WERI-Rb-1 (cell line): ENCODE measurements at regions not wholly inside any gene's neighbourhood (a gene's known extent, or its start where the extent isn't known, plus 50 kb on each side); places are given as distances from the start of the nearest gene placed in this dataset.

Experiments
- DNase-seq: peaks from one replicate; pipeline ENCODE4 v3.0.0-alpha.2; 2020
- H3K27ac ChIP-seq: fragments of 250-450 bp; sonication (Bioruptor Pico); 2 replicates; pipeline ENCODE4 v1.5.1; 2020; ENCODE audit warnings: mild to moderate bottlenecking, moderate library complexity
- H3K27me3 ChIP-seq: fragments of 250-450 bp; sonication (Bioruptor Pico); 2 replicates; pipeline ENCODE4 v1.5.1; 2021; ENCODE audit warnings: mild to moderate bottlenecking, low read depth, moderate library complexity; ENCODE audit not compliant: insufficient read depth, severe bottlenecking
- H3K36me3 ChIP-seq: fragments of 250-450 bp; sonication (Bioruptor Pico); 2 replicates; pipeline ENCODE4 v1.5.1; 2020; ENCODE audit warnings: mild to moderate bottlenecking, moderate library complexity
- H3K4me3 ChIP-seq: 2 replicates; pipeline ENCODE4 v1.5.1; 2011; ENCODE audit warnings: low read depth, mild to moderate bottlenecking, control low read depth, low read length
- H3K9me3 ChIP-seq: fragments of 250-450 bp; sonication (Bioruptor Pico); 2 replicates; pipeline ENCODE4 v1.5.1; 2021; ENCODE audit warnings: mild to moderate bottlenecking, moderate library complexity; ENCODE audit not compliant: severe bottlenecking
- CTCF ChIP-seq: IDR thresholded peaks from 2 replicates; pipeline ENCODE4 v1.5.1; 2011; ENCODE audit warnings: low read depth, mild to moderate bottlenecking, control low read depth, inconsistent platforms, low read length

- H3K27ac ChIP-seq = no peak overlapping the region
- no peak overlapping the region for H3K4me3 ChIP-seq
- no peak for DNase-seq
- H3K36me3 ChIP-seq = no peaks in the 10 kb centered on the region
- no peak for TF ChIP-seq CTCF
- H3K9me3 ChIP-seq = no peaks in the 10 kb centered on the region
- no peaks in the 10 kb centered on the region for H3K27me3 ChIP-seq
Observed at GRCh38 chr4:60617731-60618130, 582.4 kb upstream of the ADGRL3 start.

DNA sequence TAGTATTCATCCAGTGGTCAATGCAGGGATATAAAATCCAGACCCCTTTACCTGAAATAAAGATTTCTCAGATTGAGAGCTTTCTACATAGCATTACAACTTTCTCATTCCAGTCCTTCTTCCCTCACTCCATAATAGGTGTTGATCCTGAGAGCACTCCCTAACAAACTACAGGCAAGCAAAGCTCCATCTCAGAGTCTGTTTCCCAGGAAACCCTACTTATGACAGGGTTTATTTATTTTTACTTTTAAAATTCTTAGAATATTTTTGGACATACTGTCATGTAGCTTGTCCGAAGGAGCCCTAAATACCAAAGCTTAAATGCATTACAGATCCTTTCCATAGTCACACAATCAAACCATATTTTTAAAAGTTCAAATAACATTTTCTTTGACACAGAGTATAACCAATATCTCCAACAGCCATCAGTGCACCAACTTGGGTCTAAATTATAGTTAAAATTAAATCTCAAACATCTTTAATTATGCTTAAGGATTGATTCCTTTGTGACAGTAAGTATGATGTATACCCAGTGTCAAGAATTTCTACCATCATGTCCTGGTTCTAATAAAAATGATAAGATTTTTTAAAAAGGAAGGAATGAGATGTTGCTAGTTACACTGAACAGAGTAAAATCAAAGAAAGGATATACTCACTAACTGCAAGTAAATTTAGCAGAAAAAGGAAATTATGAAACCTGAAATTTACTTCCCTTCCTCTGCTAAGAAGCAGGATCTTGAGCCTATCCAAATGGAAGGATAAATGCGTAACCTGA lies 580.4 kb upstream of the ADGRL3 start:
- no peak for DNase-seq
- Histone ChIP-seq H3K27ac (no peak overlapping the region), H3K36me3 (no peaks in the 10 kb centered on the region), H3K9me3 (no peaks in the 10 kb centered on the region), H3K27me3 (no peaks in the 10 kb centered on the region), H3K4me3 (no peak overlapping the region)
- TF ChIP-seq CTCF = no peak

DNA sequence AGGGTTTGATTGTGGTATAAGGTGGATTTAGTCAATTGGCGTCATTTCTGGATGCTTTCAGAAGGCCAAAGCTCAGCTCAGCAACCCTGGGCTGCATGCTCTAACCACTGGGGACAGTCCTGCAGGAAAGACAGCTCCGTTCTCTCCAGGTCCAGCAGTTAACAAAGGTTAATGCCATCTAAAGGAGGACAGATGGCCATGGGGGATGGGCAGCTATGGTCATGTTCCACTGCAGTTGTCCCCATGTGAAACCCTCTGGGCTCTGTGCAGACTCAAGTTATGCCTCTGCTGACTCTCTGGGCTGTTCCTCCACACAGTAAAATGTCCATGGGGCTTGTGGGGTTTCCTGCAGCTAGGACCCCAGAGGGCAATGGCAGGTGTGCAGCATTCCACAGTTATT lies 562.1 kb upstream of the ADGRL3 start:
- H3K4me3 ChIP-seq = no peak overlapping the region
- no peaks in the 10 kb centered on the region for H3K27me3 ChIP-seq
- H3K27ac ChIP-seq = peak overlapping the region; percentile 35
- DNase-seq = peak; percentile 79
- H3K9me3 ChIP-seq = no peaks in the 10 kb centered on the region
- 0 out of 2 replicates have a peak, but pooled peaks have one; percentile 18 for TF ChIP-seq CTCF
- no peaks in the 10 kb centered on the region for H3K36me3 ChIP-seq

GRCh38 chr4:60648774-60649173 lies 551.4 kb upstream of the ADGRL3 start:
- Histone ChIP-seq H3K36me3 (no peaks in the 10 kb centered on the region), H3K27ac (no peak overlapping the region), H3K27me3 (no peaks in the 10 kb centered on the region), H3K9me3 (no peaks in the 10 kb centered on the region), H3K4me3 (no peak overlapping the region)
- no peak for TF ChIP-seq CTCF
- DNase-seq = no peak

GRCh38 chr4:60652933-60653332 lies 547.2 kb upstream of the ADGRL3 start:
- H3K9me3 ChIP-seq = no peaks in the 10 kb centered on the region
- H3K27me3 ChIP-seq = no peaks in the 10 kb centered on the region
- H3K27ac ChIP-seq = no peak overlapping the region
- H3K36me3 ChIP-seq = no peaks in the 10 kb centered on the region
- no peak for TF ChIP-seq CTCF
- DNase-seq = no peak
- no peak overlapping the region for H3K4me3 ChIP-seq

DNA sequence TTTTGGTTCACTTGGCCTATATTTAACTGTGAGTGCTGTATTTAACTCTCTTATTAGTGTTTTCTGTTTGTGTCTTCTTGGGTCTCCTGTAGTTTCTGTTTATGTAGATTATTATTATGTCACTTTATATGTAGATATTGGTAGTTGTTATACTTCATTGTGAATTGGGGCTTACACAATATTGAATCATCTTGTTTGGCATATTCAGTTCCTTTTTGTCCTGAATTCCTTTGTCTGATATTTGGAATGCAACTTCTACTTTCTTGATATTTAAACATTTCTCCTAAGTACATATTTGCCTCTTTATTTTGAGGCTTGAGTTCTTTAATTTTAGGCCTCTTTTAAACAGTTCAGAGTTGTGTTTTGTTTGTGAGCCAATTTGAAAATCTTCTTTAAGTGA lies 544.8 kb upstream of the ADGRL3 start:
- no peaks in the 10 kb centered on the region for H3K9me3 ChIP-seq
- no peak overlapping the region for H3K4me3 ChIP-seq
- no peak overlapping the region for H3K27ac ChIP-seq
- no peak for TF ChIP-seq CTCF
- DNase-seq = no peak
- H3K36me3 ChIP-seq = no peaks in the 10 kb centered on the region
- no peaks in the 10 kb centered on the region for H3K27me3 ChIP-seq
